Adrenal gland (tissue), 5 donors: ENCODE measurements at regions not wholly inside any gene's neighbourhood (a gene's known extent, or its start where the extent isn't known, plus 50 kb on each side); places are given as distances from the start of the nearest gene placed in this dataset.

ENCODE experiments used
- POLR2A ChIP-seq, 2 donors: fragments of 450-650 bp; IDR thresholded peaks; one replicate each; pipeline ENCODE4 v1.6.1; 2017; ENCODE audit warnings: antibody characterized with exemption in 2 of 2, mild to moderate bottlenecking in 2 of 2, moderate library complexity in 1 of 2
- TF ChIP-seq, protein P1 (sequence below), 6 experiments: fragments of 450-650 bp in 4 of 6; fragments of 200-600 bp in 2 of 6; sonication (generic) in 1 of 6; IDR thresholded peaks; 1 replicate in 5 of 6; 2 replicates in 1 of 6; pipeline versions ENCODE4 v1.5.1 to v1.8.0; 2016 to 2021; ENCODE audit warnings: antibody characterized with exemption in 6 of 6, mild to moderate bottlenecking in 2 of 6, moderate library complexity in 1 of 6
- donor health status: DM: no; HTN: no; CAD: no.

DNA sequence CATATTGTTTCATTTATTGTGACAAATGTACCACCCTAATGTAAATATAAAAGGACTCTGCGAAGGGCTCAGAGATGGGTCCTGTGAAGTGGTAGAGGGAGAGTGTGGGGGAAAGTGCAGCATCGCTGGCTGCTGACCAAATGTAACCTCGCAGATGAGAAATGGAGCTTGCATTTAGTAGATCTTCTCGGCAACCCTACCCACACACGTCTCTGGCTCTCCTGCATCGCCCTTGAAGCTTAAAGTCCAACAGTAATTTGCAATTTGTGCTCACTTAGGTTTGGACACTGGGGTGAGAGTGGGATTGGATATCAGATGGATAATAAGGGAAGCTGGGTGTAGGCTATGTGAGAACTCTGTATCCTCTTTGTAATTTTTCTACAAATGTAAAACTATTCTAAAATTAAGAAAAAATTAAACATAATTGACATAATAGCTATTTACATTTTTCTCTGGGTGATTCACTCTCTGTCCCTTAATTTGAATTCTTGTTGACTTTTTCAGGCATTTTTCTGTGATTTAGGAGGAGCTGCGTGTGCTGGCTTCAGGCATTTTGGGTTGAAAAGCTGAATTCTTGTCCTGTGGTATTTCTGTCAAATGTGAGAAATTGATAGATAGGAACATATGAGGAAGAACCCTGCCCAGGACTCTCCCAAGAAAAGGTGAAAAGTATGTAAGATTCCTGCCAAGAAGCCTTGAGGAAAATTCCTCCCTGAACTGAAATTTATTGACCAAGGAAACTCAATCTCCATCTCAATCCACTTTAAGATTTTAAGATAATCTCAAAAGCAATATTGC is 524.7 kb upstream of the MCTP2 start:
- TF ChIP-seq, protein P1, sequence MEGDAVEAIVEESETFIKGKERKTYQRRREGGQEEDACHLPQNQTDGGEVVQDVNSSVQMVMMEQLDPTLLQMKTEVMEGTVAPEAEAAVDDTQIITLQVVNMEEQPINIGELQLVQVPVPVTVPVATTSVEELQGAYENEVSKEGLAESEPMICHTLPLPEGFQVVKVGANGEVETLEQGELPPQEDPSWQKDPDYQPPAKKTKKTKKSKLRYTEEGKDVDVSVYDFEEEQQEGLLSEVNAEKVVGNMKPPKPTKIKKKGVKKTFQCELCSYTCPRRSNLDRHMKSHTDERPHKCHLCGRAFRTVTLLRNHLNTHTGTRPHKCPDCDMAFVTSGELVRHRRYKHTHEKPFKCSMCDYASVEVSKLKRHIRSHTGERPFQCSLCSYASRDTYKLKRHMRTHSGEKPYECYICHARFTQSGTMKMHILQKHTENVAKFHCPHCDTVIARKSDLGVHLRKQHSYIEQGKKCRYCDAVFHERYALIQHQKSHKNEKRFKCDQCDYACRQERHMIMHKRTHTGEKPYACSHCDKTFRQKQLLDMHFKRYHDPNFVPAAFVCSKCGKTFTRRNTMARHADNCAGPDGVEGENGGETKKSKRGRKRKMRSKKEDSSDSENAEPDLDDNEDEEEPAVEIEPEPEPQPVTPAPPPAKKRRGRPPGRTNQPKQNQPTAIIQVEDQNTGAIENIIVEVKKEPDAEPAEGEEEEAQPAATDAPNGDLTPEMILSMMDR (IDR thresholded peaks at IDR 0.05): no peak
- no peak for TF ChIP-seq POLR2A (IDR thresholded peaks at IDR 0.05)
